Forelimb muscle (tissue), 1 donor: ENCODE measurements at regions not wholly inside any gene's neighbourhood (a gene's known extent, or its start where the extent isn't known, plus 50 kb on each side); places are given as distances from the start of the nearest gene placed in this dataset.
"Not testable (repeated sequence)": the region's sequence is repeated elsewhere in the genome, so short reads cannot be mapped to it uniquely, and the experiment has no call there.

Experiments
- DNase-seq: peaks from one replicate; pipeline ENCODE4 v3.0.0-alpha.2; 2013; ENCODE audit warnings: low read depth

- no peak for DNase-seq
These were observed 323.5 kb upstream of the ROPN1 start for GRCh38 chr3:124315215-124316033.

GRCh38 chr3:124316034-124316287 is 324.0 kb upstream of the ROPN1 start:
- DNase-seq, result no peak

- DNase-seq, result no peak
These were observed 326.1 kb upstream of the ROPN1 start for GRCh38 chr3:124318014-124318413.

- DNase-seq, result no peak
These were observed 326.7 kb upstream of the ROPN1 start for GRCh38 chr3:124318656-124319055.

- DNase-seq, result no peak
These were observed 329.1 kb upstream of the ROPN1 start for GRCh38 chr3:124320976-124321375.

- no peak for DNase-seq
These were observed 330.5 kb upstream of the ROPN1 start for GRCh38 chr3:124322309-124322880.

GRCh38 chr3:124322966-124323365 is 331.0 kb upstream of the ROPN1 start:
- no peak for DNase-seq

GRCh38 chr3:124325248-124325647 is 333.3 kb upstream of the ROPN1 start:
- DNase-seq, result no peak

GRCh38 chr3:124329723-124330122 is 337.8 kb upstream of the ROPN1 start:
- DNase-seq, result no peak

- DNase-seq, result no peak
These were observed 342.2 kb upstream of the ROPN1 start for GRCh38 chr3:124333931-124334640.

- no peak for DNase-seq
These were observed 344.2 kb upstream of the ROPN1 start for GRCh38 chr3:124336067-124336656.

GRCh38 chr3:124345845-124346244 is 353.9 kb upstream of the ROPN1 start:
- no peak for DNase-seq

- no peak for DNase-seq
These were observed 354.6 kb upstream of the ROPN1 start for GRCh38 chr3:124346487-124346886.

- DNase-seq, result no peak
These were observed 355.5 kb upstream of the ROPN1 start for GRCh38 chr3:124347418-124347817.

GRCh38 chr3:124348555-124348954 is 356.6 kb upstream of the ROPN1 start:
- DNase-seq, result not testable (repeated sequence)

- no peak for DNase-seq
These were observed 359.7 kb upstream of the ROPN1 start for GRCh38 chr3:124351430-124352148.

- DNase-seq, result no peak
These were observed 360.2 kb upstream of the ROPN1 start for GRCh38 chr3:124352149-124352539.

- no peak for DNase-seq
These were observed 361.8 kb upstream of the ROPN1 start for GRCh38 chr3:124353691-124354090.

GRCh38 chr3:124354150-124354549 is 362.2 kb upstream of the ROPN1 start:
- no peak for DNase-seq

- DNase-seq, result no peak
These were observed 366.2 kb upstream of the ROPN1 start for GRCh38 chr3:124358156-124358555.

GRCh38 chr3:124360155-124360554 is 368.2 kb upstream of the ROPN1 start:
- no peak for DNase-seq

GRCh38 chr3:124360563-124360962 is 368.6 kb upstream of the ROPN1 start:
- DNase-seq, result no peak
